ENCODE measurements at regions not wholly inside any gene's neighbourhood (a gene's known extent, or its start where the extent isn't known, plus 50 kb on each side); places are given as distances from the start of the nearest gene placed in this dataset.

- H3K4me3 ChIP-seq (ENCODE audit: low read depth, low read length): no peak overlapping the region
- no peak for DNase-seq (ENCODE audit: low read depth)
- no peak for TF ChIP-seq CTCF (IDR thresholded peaks at IDR 0.05; ENCODE audit: low read depth, low read length, missing control alignments)
Measured at GRCh38 chr1:238153939-238154338, 263.2 kb upstream of the ZP4 start.

GRCh38 chr1:238153253-238153652 is 262.5 kb upstream of the ZP4 start:
- H3K4me3 ChIP-seq (ENCODE audit: low read depth, low read length): no peak overlapping the region
- TF ChIP-seq CTCF (IDR thresholded peaks at IDR 0.05; ENCODE audit: low read depth, low read length, missing control alignments): no peak
- no peak for DNase-seq (ENCODE audit: low read depth)

GRCh38 chr1:238152119-238152518 is 261.4 kb upstream of the ZP4 start:
- no peak for DNase-seq (ENCODE audit: low read depth)
- no peak for TF ChIP-seq CTCF (IDR thresholded peaks at IDR 0.05; ENCODE audit: low read depth, low read length, missing control alignments)
- no peak overlapping the region for H3K4me3 ChIP-seq (ENCODE audit: low read depth, low read length)

GRCh38 chr1:238143038-238143437 is 252.3 kb upstream of the ZP4 start:
- no peak for TF ChIP-seq CTCF (IDR thresholded peaks at IDR 0.05; ENCODE audit: low read depth, low read length, missing control alignments)
- H3K4me3 ChIP-seq (ENCODE audit: low read depth, low read length): no peak overlapping the region
- DNase-seq (ENCODE audit: low read depth): no peak

GRCh38 chr1:238141353-238141752 is 250.6 kb upstream of the ZP4 start:
- H3K4me3 ChIP-seq (ENCODE audit: low read depth, low read length): no peak overlapping the region
- no peak for DNase-seq (ENCODE audit: low read depth)
- no peak for TF ChIP-seq CTCF (IDR thresholded peaks at IDR 0.05; ENCODE audit: low read depth, low read length, missing control alignments)

GRCh38 chr1:238139713-238140112 is 249.0 kb upstream of the ZP4 start:
- H3K4me3 ChIP-seq (ENCODE audit: low read depth, low read length): no peak overlapping the region
- DNase-seq (ENCODE audit: low read depth): no peak
- no peak for TF ChIP-seq CTCF (IDR thresholded peaks at IDR 0.05; ENCODE audit: low read depth, low read length, missing control alignments)

- no peak for TF ChIP-seq CTCF (IDR thresholded peaks at IDR 0.05; ENCODE audit: low read depth, low read length, missing control alignments)
- H3K4me3 ChIP-seq (ENCODE audit: low read depth, low read length): no peak overlapping the region
- DNase-seq (ENCODE audit: low read depth): no peak
Measured at GRCh38 chr1:238138059-238138626, 247.4 kb upstream of the ZP4 start.
